ENCODE measurements at regions not wholly inside any gene's neighbourhood (a gene's known extent, or its start where the extent isn't known, plus 50 kb on each side); places are given as distances from the start of the nearest gene placed in this dataset.

DNA sequence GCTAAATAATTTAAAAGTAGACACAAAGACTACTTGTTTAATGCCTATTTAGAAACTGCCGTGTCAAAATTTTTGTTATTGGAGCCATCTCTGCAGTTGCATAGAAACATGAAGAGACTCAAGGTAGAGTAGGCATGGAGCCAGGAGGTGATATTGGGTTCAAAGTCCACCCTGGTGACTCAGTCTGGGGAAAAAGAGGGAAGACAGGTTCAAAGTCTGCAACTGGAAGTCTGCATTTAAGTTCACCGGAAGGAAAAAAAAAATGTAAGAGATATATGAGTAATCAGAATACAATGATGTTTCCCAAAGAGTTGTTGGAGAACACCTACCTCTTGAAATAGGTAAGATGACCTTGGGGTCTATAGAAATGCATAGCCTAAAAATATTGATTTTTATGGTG lies 67.4 kb upstream of the QRFPR start:
- Mint-ChIP-seq H3K4me3 (ENCODE audit: unreplicated experiment) (no peak overlapping the region), H3K9me3 (ENCODE audit: low read depth) (peaks cover 10% of the 10 kb centered on the region), H3K27ac (ENCODE audit: unreplicated experiment) (no peak overlapping the region), H3K27me3 (ENCODE audit: low read depth) (peaks cover 9% of the 10 kb centered on the region), H3K4me1 (ENCODE audit: low read depth) (no peaks in the 10 kb centered on the region), H3K36me3 (ENCODE audit: low read depth) (no peaks in the 10 kb centered on the region)
- TF ChIP-seq, protein P1, sequence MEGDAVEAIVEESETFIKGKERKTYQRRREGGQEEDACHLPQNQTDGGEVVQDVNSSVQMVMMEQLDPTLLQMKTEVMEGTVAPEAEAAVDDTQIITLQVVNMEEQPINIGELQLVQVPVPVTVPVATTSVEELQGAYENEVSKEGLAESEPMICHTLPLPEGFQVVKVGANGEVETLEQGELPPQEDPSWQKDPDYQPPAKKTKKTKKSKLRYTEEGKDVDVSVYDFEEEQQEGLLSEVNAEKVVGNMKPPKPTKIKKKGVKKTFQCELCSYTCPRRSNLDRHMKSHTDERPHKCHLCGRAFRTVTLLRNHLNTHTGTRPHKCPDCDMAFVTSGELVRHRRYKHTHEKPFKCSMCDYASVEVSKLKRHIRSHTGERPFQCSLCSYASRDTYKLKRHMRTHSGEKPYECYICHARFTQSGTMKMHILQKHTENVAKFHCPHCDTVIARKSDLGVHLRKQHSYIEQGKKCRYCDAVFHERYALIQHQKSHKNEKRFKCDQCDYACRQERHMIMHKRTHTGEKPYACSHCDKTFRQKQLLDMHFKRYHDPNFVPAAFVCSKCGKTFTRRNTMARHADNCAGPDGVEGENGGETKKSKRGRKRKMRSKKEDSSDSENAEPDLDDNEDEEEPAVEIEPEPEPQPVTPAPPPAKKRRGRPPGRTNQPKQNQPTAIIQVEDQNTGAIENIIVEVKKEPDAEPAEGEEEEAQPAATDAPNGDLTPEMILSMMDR (IDR thresholded peaks at IDR 0.05) = no peak
- DNase-seq (ENCODE audit: low spot score) = no peak

GRCh38 chr4:121439669-121440068 lies 58.9 kb upstream of the QRFPR start:
- Mint-ChIP-seq H3K27me3 (ENCODE audit: low read depth) (peaks cover 5% of the 10 kb centered on the region), H3K9me3 (ENCODE audit: low read depth) (peaks cover 33% of the 10 kb centered on the region), H3K27ac (ENCODE audit: unreplicated experiment) (no peak overlapping the region), H3K4me1 (ENCODE audit: low read depth) (no peaks in the 10 kb centered on the region), H3K36me3 (ENCODE audit: low read depth) (peaks cover 4% of the 10 kb centered on the region), H3K4me3 (ENCODE audit: unreplicated experiment) (no peak overlapping the region)
- TF ChIP-seq, protein P1 (IDR thresholded peaks at IDR 0.05) = no peak
- no peak for DNase-seq (ENCODE audit: low spot score)
